Activated T-cell treated with anti-CD3 and anti-CD28 coated beads for 48 hours (primary cell): ENCODE measurements at regions not wholly inside any gene's neighbourhood (a gene's known extent, or its start where the extent isn't known, plus 50 kb on each side); places are given as distances from the start of the nearest gene placed in this dataset.

Experiments used
- DNase-seq: peaks from one replicate; pipeline ENCODE4 v3.0.0-alpha.2; 2020; ENCODE audit warnings: low read depth

- DNase-seq: no peak
Measured at GRCh38 chr10:111131168-111131799, 54.5 kb downstream of the ADRA2A start.

GRCh38 chr10:111137007-111137406 is 60.2 kb downstream of the ADRA2A start:
- no peak for DNase-seq

DNA sequence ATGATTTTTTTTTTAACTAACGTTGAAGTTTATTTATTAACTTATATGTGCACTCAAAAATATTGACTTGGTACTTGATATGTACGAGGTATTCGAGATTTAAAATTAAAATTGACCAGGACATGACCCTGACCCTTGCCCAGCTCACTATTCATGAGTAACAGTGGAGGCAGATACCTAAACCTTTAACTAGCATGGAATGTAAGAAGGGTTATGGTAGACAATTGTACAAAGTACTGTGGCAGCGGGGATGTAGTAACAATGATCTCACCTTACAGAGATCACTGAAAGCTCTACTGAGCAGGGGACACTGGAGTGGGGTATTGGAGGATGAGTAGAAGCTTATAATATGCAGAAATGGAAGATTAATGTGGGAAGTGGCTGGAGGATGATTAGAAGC is 60.8 kb downstream of the ADRA2A start:
- no peak for DNase-seq

GRCh38 chr10:111138544-111138943 is 61.7 kb downstream of the ADRA2A start:
- DNase-seq: no peak

DNA sequence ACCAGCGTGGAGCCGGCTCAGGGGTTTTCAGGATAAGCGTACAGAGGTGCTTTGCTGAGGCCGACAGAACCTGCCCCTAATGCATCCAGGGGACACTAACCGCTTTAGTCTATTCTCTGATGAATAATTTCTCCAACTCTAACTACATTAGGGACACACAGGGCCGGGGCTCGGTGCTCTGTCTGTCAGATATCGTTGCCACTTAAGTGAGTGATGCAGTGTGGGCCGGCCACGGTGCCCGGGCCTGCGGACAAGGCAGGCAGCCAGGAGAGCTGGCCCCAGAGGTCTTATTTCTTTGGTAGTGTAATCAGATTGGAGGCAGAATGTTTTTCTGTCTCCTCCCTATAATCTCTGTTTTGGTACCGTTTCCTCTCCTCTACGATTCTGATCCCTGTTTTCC is 62.7 kb downstream of the ADRA2A start:
- DNase-seq: no peak

- DNase-seq: no peak
Measured at GRCh38 chr10:111142092-111142768, 65.4 kb downstream of the ADRA2A start.

GRCh38 chr10:111146025-111146640 is 69.3 kb downstream of the ADRA2A start:
- no peak for DNase-seq

DNA sequence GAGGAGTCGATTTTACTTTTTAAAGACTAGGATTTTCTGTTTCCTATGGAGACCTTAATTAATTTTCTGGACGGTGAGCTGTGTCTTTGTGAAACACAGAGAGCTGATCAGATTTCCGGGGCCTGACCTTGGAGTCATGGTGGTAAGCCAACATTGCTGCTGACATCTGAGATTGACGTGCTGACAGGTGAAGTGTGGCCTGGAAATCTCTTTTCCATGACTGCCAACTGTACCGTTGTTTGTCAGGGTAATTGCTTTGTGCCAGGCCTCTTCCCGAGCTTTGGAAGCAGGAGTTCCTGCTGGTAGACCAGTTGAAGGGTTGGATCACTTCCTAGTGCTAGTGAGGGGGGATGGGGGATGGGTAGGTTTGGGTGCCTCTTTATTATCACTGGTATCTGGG is 71.2 kb downstream of the ADRA2A start:
- DNase-seq: no peak

DNA sequence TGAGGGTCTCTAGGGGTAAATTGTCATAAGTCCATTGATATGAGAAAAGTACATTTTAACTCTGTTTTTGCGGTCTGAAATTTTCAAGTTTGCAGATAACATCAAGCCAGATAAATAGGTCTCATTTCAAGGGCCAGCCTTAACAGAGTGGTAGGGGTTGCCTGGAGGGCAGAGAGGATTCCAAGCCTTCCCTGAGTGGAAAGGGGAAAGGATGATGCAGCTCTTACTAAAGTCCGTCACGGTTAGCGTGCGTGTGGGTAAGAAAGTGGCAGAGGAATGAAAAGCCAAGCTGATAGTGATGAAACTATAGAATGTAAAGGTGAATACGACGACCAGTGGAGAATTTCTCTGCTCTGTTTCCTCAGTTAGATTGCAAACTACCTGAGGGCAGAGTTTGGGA is 71.6 kb downstream of the ADRA2A start:
- no peak for DNase-seq

- DNase-seq: no peak
Measured at GRCh38 chr10:111150691-111151090, 73.9 kb downstream of the ADRA2A start.

DNA sequence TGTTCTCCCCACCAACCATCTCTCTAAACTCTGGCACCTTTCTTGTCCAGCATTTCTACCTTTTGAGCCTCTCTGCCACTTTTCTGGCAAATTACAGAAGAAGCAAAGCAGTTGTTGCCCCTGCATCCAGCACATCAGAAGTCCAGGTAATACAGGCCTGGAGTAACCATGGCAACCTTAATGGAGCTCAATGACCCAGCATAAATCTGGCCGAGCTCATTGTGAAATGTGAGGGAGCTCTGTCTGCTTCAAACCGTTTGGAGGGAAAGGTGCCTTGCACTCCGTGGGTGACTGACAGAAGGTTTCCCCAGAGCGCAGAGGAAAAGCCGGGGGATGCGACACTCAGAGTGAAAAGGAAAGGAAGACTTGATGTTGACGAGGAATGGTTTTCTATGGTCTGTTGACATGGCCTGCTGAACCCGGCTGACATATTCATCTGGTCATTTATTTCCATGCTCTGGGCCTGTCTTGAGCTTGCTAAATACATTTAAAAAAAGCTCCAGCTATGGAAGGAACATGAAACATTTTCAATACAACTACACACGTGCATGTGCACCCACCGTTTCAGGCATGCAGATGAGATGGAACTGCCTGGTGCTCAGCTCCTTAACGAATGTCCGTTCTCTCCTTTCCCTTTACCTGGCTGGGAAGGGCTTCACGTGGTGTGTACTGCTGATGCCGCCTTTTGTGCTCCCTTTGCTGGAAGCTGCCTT is 74.9 kb downstream of the ADRA2A start:
- DNase-seq: no peak

- DNase-seq: no peak
Measured at GRCh38 chr10:111156754-111157153, 79.9 kb downstream of the ADRA2A start.

GRCh38 chr10:111158595-111158994 is 81.8 kb downstream of the ADRA2A start:
- DNase-seq: no peak

DNA sequence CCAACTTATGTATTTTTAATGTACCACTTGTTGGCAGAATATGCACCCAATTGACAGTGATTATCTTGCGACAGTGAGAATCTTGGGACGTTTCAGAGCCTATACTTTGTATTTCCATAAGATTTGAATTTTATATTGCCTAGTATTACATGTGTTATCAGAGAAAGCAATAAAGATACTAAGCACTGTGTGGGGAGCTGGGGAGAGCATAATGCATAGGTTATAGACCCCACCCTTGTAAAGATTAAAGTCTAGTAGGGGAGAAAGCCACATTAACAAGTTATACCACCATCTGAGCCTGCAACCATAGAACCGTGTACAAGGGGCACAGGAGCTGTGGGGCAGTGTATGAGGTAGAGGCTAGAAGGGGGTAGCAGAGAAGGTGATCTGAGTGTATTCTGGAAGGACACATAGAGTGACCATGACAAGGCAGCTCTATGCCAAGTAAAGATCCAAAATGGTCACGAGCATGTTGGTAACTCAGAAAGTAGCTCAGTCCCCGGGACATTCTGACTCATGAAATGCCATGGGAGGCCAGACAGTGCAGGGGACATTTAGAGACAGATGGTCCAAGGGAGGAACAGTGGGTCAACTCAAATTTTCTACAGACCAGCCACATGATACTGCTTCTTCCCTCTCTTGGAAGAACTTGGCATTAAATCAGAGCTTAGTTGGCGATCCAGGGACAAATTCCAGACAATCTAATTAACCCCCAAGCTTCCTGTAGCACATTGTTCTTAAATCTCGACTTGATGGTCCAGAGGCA is 84.5 kb downstream of the ADRA2A start:
- no peak for DNase-seq

DNA sequence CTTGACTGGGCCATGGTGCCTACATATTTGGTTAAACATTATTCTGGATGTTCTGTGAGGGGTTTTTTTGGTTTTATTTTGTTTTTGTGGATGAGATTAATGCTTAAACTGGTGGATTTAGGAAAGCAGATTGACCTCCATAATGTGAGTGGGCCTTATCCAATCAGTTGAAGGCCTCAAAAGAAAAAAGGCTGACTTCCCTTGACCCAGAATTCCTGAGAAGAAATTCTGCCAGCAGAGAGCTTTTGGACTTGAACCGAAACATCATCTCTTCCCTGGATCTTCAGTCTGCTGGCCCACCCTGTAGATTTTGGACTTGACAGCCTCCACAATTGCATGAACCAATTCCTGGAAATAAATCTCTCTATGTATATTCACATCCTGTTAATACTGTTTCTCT is 94.4 kb downstream of the ADRA2A start:
- DNase-seq: no peak

GRCh38 chr10:111175787-111176186 is 99.0 kb downstream of the ADRA2A start:
- DNase-seq: no peak

DNA sequence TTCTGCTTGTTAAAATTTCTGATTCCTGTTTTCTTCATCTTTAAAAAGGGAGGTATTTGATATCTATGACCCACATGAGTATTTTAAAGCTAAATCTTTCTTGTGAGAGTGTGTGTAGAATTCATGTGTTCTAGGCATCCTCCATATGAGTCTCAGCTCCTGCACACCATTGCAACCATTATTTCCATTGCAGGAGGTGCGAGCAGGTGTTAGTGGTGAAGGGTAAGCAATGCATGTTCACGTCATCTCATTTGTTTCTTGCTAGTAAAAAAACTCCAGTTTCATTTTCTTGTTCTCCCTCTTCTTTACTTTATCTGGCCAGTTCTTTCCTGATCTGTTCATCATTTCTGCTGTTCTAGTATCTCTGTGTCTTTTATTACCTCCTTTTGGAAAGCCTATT is 100.5 kb downstream of the ADRA2A start:
- DNase-seq: no peak

- no peak for DNase-seq
Measured at GRCh38 chr10:111179514-111179913, 102.7 kb downstream of the ADRA2A start.

- no peak for DNase-seq
Measured at GRCh38 chr10:111186358-111186757, 109.5 kb downstream of the ADRA2A start.

DNA sequence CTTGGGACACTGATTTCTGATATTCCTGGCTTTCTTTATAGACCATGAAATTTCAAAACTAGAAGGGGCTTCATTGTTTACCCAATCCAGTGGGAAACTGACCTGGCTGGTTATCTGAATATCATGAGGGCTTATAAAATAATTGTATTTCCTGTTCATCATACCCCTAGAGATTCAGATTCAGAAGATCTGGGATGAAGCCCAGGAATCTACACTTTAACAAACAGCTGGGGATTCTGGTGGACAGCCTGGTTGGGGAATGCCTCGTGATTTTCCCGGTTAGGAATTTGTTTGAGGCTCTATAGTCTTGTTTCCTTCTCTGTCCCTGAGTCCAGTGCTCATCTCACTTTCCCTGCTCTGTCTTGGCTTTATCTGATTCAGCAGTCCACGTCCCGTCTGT is 110.3 kb downstream of the ADRA2A start:
- DNase-seq: no peak

GRCh38 chr10:111199587-111199986 is 122.8 kb downstream of the ADRA2A start:
- DNase-seq: no peak

DNA sequence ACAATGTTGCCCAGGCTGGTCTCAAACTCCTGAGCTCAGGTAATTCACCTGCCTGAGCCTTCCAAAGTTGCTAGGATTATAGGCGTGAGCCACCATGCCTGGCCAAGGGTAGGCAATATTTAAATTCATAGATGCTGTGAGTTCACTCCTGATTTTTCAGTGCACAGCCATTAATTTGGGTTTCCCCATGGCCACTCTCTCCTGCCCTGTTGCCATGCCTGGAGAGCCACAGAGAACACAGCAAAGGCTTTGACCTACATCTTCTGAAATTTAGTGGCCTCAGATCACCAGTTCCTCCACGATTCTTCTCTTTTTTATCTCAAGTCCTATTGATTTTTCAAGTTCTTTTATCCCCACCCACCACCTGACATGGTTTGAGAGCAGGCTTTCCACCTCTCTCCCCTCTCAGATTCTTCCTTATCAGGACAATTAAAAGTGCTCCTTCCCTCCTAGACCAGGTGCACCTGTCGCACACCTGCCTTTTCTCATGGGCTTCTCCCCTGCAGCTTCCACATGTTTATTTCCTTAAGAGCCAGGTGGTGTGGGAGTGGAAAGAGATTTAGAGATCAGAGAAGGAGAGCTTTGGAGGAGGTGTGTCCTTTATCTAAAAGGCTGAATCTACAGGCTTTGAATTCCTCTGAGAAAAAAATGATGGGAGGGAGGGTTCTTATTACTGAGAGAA is 123.8 kb downstream of the ADRA2A start:
- no peak for DNase-seq
